HepG2 (cell line): ENCODE measurements at regions not wholly inside any gene's neighbourhood (a gene's known extent, or its start where the extent isn't known, plus 50 kb on each side); places are given as distances from the start of the nearest gene placed in this dataset.

Source experiments
- ATAC-seq: fragments of 200-7000 bp; cut with Tn5 transposase; 3 replicates; pipeline ENCODE4 v1.9.1; 2020; ENCODE audit warnings: mild to moderate bottlenecking, moderate library complexity
- BruUV-seq: library from RNA; stranded (reverse); fragments of 400-500 nt; replicated peaks from 2 replicates; lab custom pipeline; 2021; lab: Mats Ljungman, UMichigan
- CTCF ChIA-PET: fragments of 300-600 bp; formaldehyde crosslinking; extraction: SDS; loops from one replicate; lab custom pipeline; 2021; ENCODE audit warnings: low total read pairs, inconsistent platforms, low intra/inter-chr PET ratio; lab: Yijun Ruan, JAX
- POLR2A ChIA-PET: fragments of 350-600 bp; sonication (Branson Sonifier 250); formaldehyde crosslinking; loops from one replicate; lab custom pipeline; 2020; ENCODE audit warnings: antibody characterized with exemption, inconsistent platforms; lab: Yijun Ruan, JAX
- DNase-seq: peaks from one replicate; pipeline ENCODE4 v3.0.0-alpha.2; 2015; ENCODE audit warnings: low spot score
- FAIRE-seq: peaks from 3 replicates; lab custom pipeline; 2011; peaks lifted over from hg19 to GRCh38; lab: Jason Lieb, UNC
- H2AFZ ChIP-seq: one replicate; pipeline ENCODE4 v1.6.1; 2011; ENCODE audit warnings: low read length, inconsistent platforms
- H3K27ac ChIP-seq: fragments of 300-600 bp; 3 replicates; pipeline ENCODE4 v1.8.0; 2011; ENCODE audit warnings: mixed run types, mild to moderate bottlenecking, mixed read lengths, low read length, inconsistent platforms; ENCODE audit not compliant: insufficient read depth; ENCODE audit errors: extremely low read length
- H3K27me3 ChIP-seq, 2 experiments: fragments of 200-600 bp in 1 of 2; 2 replicates in 1 of 2; 3 replicates in 1 of 2; pipeline versions ENCODE4 v1.6.0 to v1.8.0; 2011; ENCODE audit warnings: low read length in 2 of 2, mild to moderate bottlenecking in 2 of 2, moderate library complexity in 2 of 2, inconsistent platforms in 1 of 2; ENCODE audit not compliant: insufficient read depth in 2 of 2, control insufficient read depth in 1 of 2
- H3K36me3 ChIP-seq, 2 experiments: fragments of 200-600 bp in 1 of 2; replicated peaks in 1 of 2; 2 replicates in 1 of 2; 3 replicates in 1 of 2; pipeline versions ENCODE4 v1.5.1 to v1.8.0; 2011; ENCODE audit warnings: low read length in 2 of 2, inconsistent platforms in 1 of 2; ENCODE audit not compliant: insufficient read depth in 2 of 2, control insufficient read depth in 1 of 2
- H3K4me1 ChIP-seq: 2 replicates; pipeline ENCODE4 v1.5.1; 2012; ENCODE audit warnings: low read length, inconsistent platforms; ENCODE audit not compliant: insufficient read depth
- H3K4me2 ChIP-seq: 2 replicates; pipeline ENCODE4 v1.6.0; 2011; ENCODE audit warnings: low read depth, low read length, inconsistent platforms
- H3K4me3 ChIP-seq, 3 experiments: fragments of 200-600 bp in 1 of 3; sonication (generic), shearing (Covaris generic) in 1 of 3; replicated peaks in 1 of 3; 2 replicates each; pipeline ENCODE4 v1.5.1; 2011 to 2016; ENCODE audit warnings: low read length in 3 of 3, inconsistent platforms in 2 of 3, low read depth in 2 of 3, mild to moderate bottlenecking in 2 of 3, control low read depth in 1 of 3, mixed read lengths in 1 of 3; ENCODE audit not compliant: insufficient read depth in 1 of 3
- H3K79me2 ChIP-seq: one replicate; pipeline ENCODE4 v1.6.1; 2011; ENCODE audit warnings: low read length, inconsistent platforms; ENCODE audit not compliant: insufficient read depth
- H3K9ac ChIP-seq: 2 replicates; pipeline ENCODE4 v1.6.0; 2011; ENCODE audit warnings: mild to moderate bottlenecking, low read depth, low read length, inconsistent platforms; ENCODE audit not compliant: insufficient read depth
- H3K9me3 ChIP-seq: 2 replicates; pipeline ENCODE4 v1.5.1; 2012; ENCODE audit warnings: mild to moderate bottlenecking, low read length
- H4K20me1 ChIP-seq: 2 replicates; pipeline ENCODE4 v1.6.0; 2011; ENCODE audit warnings: inconsistent platforms, mild to moderate bottlenecking, low read length, moderate library complexity; ENCODE audit not compliant: insufficient read depth
- ATF7-NPFF ChIP-seq: sonication (generic); formaldehyde crosslinking; IDR thresholded peaks from 2 replicates; pipeline ENCODE4 v1.8.1; 2023; ENCODE audit warnings: mild to moderate bottlenecking, low read depth, missing genetic modification reagents, moderate library complexity
- CEBPB ChIP-seq: IDR thresholded peaks from 2 replicates; pipeline ENCODE4 v1.6.1; 2011; ENCODE audit warnings: low read depth, low read length, improper control_type of control experiment, borderline replicate concordance
- DZIP1 ChIP-seq: sonication (generic); formaldehyde crosslinking; IDR thresholded peaks from 2 replicates; pipeline ENCODE4 v1.5.0; 2020; ENCODE audit warnings: mild to moderate bottlenecking, missing genetic modification reagents
- FOXM1 ChIP-seq: sonication (generic); formaldehyde crosslinking; IDR thresholded peaks from 2 replicates; pipeline ENCODE4 v1.5.0; 2020; ENCODE audit warnings: missing genetic modification reagents
- HNF4A ChIP-seq: sonication (generic); formaldehyde crosslinking; IDR thresholded peaks from 2 replicates; pipeline ENCODE4 v1.4.0; 2020; ENCODE audit warnings: missing genetic modification reagents
- SPEN ChIP-seq: sonication (generic); formaldehyde crosslinking; IDR thresholded peaks from 2 replicates; pipeline ENCODE4 v1.5.1; 2020; ENCODE audit warnings: low read depth, mild to moderate bottlenecking, missing genetic modification reagents
- TCF7 ChIP-seq: sonication (generic); IDR thresholded peaks from 2 replicates; pipeline ENCODE4 v1.6.1; 2016; ENCODE audit warnings: antibody characterized with exemption, low read depth
- TFAP4 ChIP-seq: sonication (generic); IDR thresholded peaks from 2 replicates; pipeline ENCODE4 v1.6.1; 2016; ENCODE audit warnings: low read depth, borderline replicate concordance
- ZBTB2 ChIP-seq: sonication (generic); formaldehyde crosslinking; IDR thresholded peaks from 2 replicates; pipeline ENCODE4 v1.8.0; 2022; ENCODE audit warnings: low read depth, missing genetic modification reagents
- ZBTB42 ChIP-seq: sonication (generic); formaldehyde crosslinking; IDR thresholded peaks from 2 replicates; pipeline ENCODE4 v1.5.0; 2020; ENCODE audit warnings: mild to moderate bottlenecking, missing genetic modification reagents
- ZBTB49 ChIP-seq: sonication (generic); formaldehyde crosslinking; IDR thresholded peaks from 2 replicates; pipeline ENCODE4 v1.4.0; 2020; ENCODE audit warnings: missing genetic modification reagents, borderline replicate concordance
- ZBTB8A ChIP-seq: sonication (generic); formaldehyde crosslinking; IDR thresholded peaks from 2 replicates; pipeline ENCODE4 v1.4.0; 2020; ENCODE audit warnings: mild to moderate bottlenecking, low read depth, missing genetic modification reagents, borderline replicate concordance
- ZC3H4 ChIP-seq: sonication (generic); formaldehyde crosslinking; IDR thresholded peaks from 2 replicates; pipeline ENCODE4 v1.4.0; 2020; ENCODE audit warnings: missing genetic modification reagents, borderline replicate concordance
- ZFP1 ChIP-seq: IDR thresholded peaks from 2 replicates; pipeline ENCODE4 v1.6.1; 2016
- ZIK1 ChIP-seq: sonication (generic); formaldehyde crosslinking; IDR thresholded peaks from 2 replicates; pipeline ENCODE4 v1.5.0; 2020; ENCODE audit warnings: mild to moderate bottlenecking, low read depth, missing genetic modification reagents, borderline replicate concordance
- ZNF317 ChIP-seq: sonication (generic); formaldehyde crosslinking; IDR thresholded peaks from 2 replicates; pipeline ENCODE4 v1.5.0; 2020; ENCODE audit warnings: mild to moderate bottlenecking, missing genetic modification reagents
- ZSCAN5A ChIP-seq: sonication (generic); formaldehyde crosslinking; IDR thresholded peaks from 2 replicates; pipeline ENCODE4 v1.8.0; 2022; ENCODE audit warnings: mild to moderate bottlenecking, missing genetic modification reagents, borderline replicate concordance
- WGBS: methylation state at CpG from one replicate; pipeline ENCODE4 v1.1.6; 2017; ENCODE audit warnings: low lambda C conversion rate; 5-methylcytosine and 5-hydroxymethylcytosine counted together
- in situ Hi-C: cut with HindIII; loops from 2 replicates; pipeline ENCODE4 v1.10.0; 2017; ENCODE audit warnings: low pct_unique_long_range_greater_than_20kb; ENCODE audit not compliant: extremely low pct_ligation_motif_present
- intact Hi-C: fragments of 100-400 bp; cut with micrococcal nuclease; formaldehyde crosslinking; loops from one replicate; pipeline ENCODE4 v1.10.0; 2022; ENCODE audit not compliant: unreplicated experiment

GRCh38 chr15:35139822-35140221, 54.7 kb upstream of the NANOGP8 start:
- H3K4me2 ChIP-seq: no peak overlapping the region
- CTCF ChIA-PET: no interaction called here
- no peak for TF ChIP-seq ATF7-NPFF (CRISPR knock-in tag)
- TF ChIP-seq ZBTB42 (CRISPR knock-in tag): no peak
- no peak for TF ChIP-seq ZFP1
- no peak for TF ChIP-seq CEBPB
- no peak for TF ChIP-seq DZIP1 (CRISPR knock-in tag)
- no peak for TF ChIP-seq ZBTB2
- TF ChIP-seq FOXM1 (CRISPR knock-in tag): no peak
- no peak for TF ChIP-seq HNF4A (CRISPR knock-in tag)
- no peak for TF ChIP-seq SPEN (CRISPR knock-in tag)
- no peak for TF ChIP-seq ZNF317 (CRISPR knock-in tag)
- TF ChIP-seq ZBTB8A: no peak
- no peak for TF ChIP-seq TCF7
- no peak for TF ChIP-seq ZSCAN5A (CRISPR knock-in tag)
- no peak for TF ChIP-seq ZBTB49
- no peak for TF ChIP-seq TFAP4
- TF ChIP-seq ZIK1 (CRISPR knock-in tag): no peak
- TF ChIP-seq ZC3H4: no peak

More at GRCh38 chr15:35139822-35140221, 54.7 kb upstream of the NANOGP8 start:
- no peak overlapping the region for H3K27ac ChIP-seq
- no peak overlapping the region for H2AFZ ChIP-seq
- H3K9me3 ChIP-seq: no peaks in the 10 kb centered on the region
- H4K20me1 ChIP-seq: no peaks in the 10 kb centered on the region
- 0 out of 2 replicates have a peak, but pooled peaks cover 8% of the 10 kb centered on the region for H3K4me1 ChIP-seq
- POLR2A ChIA-PET: no interaction called here
- H3K36me3 ChIP-seq: no peaks in the 10 kb centered on the region
- no peak for ATAC-seq
- H3K79me2 ChIP-seq: no peaks in the 10 kb centered on the region
- FAIRE-seq: no peak
- intact Hi-C loops: no loop called here
- H3K27me3 ChIP-seq: no peaks in the 10 kb centered on the region
- no peak overlapping the region for H3K9ac ChIP-seq
- WGBS: 81% methylated on average over 6 of the region's 6 CpGs
- BruUV-seq: no TSS peak
- in situ Hi-C loops: no loop called here
- DNase-seq: no peak
- H3K4me3 ChIP-seq: no peak overlapping the region
